LNCaP clone FGC (cell line): ENCODE measurements at regions not wholly inside any gene's neighbourhood (a gene's known extent, or its start where the extent isn't known, plus 50 kb on each side); places are given as distances from the start of the nearest gene placed in this dataset.

Experiments
- DNase-seq: peaks from one replicate; pipeline ENCODE4 v3.0.0-alpha.2; 2011; ENCODE audit warnings: low read depth
- H3K4me3 ChIP-seq: 2 replicates; pipeline ENCODE4 v1.5.1; 2011; ENCODE audit warnings: mild to moderate bottlenecking, low read depth, low read length, control low read depth
- CTCF ChIP-seq: IDR thresholded peaks from 2 replicates; pipeline ENCODE4 v1.5.1; 2012; ENCODE audit warnings: mild to moderate bottlenecking; ENCODE audit not compliant: control insufficient read depth, insufficient read depth; ENCODE audit errors: extremely low read depth

- DNase-seq: no peak
- H3K4me3 ChIP-seq: no peak overlapping the region
- no peak for TF ChIP-seq CTCF
These were observed 568.9 kb upstream of the ANKRD30A start for GRCh38 chr10:36556468-36556867.

GRCh38 chr10:36555036-36555435, 570.4 kb upstream of the ANKRD30A start:
- no peak for DNase-seq
- no peak overlapping the region for H3K4me3 ChIP-seq
- no peak for TF ChIP-seq CTCF

GRCh38 chr10:36547965-36548364, 577.4 kb upstream of the ANKRD30A start:
- H3K4me3 ChIP-seq: no peak overlapping the region
- TF ChIP-seq CTCF: no peak
- DNase-seq: no peak

- H3K4me3 ChIP-seq: no peak overlapping the region
- TF ChIP-seq CTCF: no peak
- no peak for DNase-seq
These were observed 582.9 kb upstream of the ANKRD30A start for GRCh38 chr10:36542493-36542892.

- no peak for TF ChIP-seq CTCF
- no peak for DNase-seq
- H3K4me3 ChIP-seq: no peak overlapping the region
These were observed 584.8 kb upstream of the ANKRD30A start for GRCh38 chr10:36540611-36541010.

GRCh38 chr10:36538953-36539586, 586.3 kb upstream of the ANKRD30A start:
- TF ChIP-seq CTCF: no peak
- H3K4me3 ChIP-seq: no peak overlapping the region
- DNase-seq: no peak

- H3K4me3 ChIP-seq: no peak overlapping the region
- TF ChIP-seq CTCF: no peak
- DNase-seq: no peak
These were observed 590.9 kb upstream of the ANKRD30A start for GRCh38 chr10:36534471-36535002.
